ENCODE measurements at regions not wholly inside any gene's neighbourhood (a gene's known extent, or its start where the extent isn't known, plus 50 kb on each side); places are given as distances from the start of the nearest gene placed in this dataset.

GRCh38 chr1:105632342-105633196 lies 1423.9 kb upstream of the PRMT6 start (continued):
- TF ChIP-seq SMAD3 (CRISPR knock-in tag; IDR thresholded peaks at IDR 0.05) (peak; percentile 75; the same call in 1 of the 2 replicates), CBX1 (IDR thresholded peaks at IDR 0.05; ENCODE audit: low read depth) (no peak), PRDM10 (CRISPR knock-in tag; IDR thresholded peaks at IDR 0.05; ENCODE audit: low read depth) (no peak), ZBTB26 (CRISPR knock-in tag; IDR thresholded peaks at IDR 0.05; ENCODE audit: borderline replicate concordance) (no peak; the same call in 1 of the 2 replicates), NFKB2 (CRISPR knock-in tag; IDR thresholded peaks at IDR 0.05; ENCODE audit: borderline replicate concordance) (peak; percentile 65; the same call in 1 of the 2 replicates), ZNF138 (CRISPR knock-in tag; IDR thresholded peaks at IDR 0.05; ENCODE audit: low read depth) (no peak), E2F2 (CRISPR knock-in tag; IDR thresholded peaks at IDR 0.05; ENCODE audit: borderline replicate concordance) (no peak), CC2D1A (CRISPR knock-in tag; IDR thresholded peaks at IDR 0.05) (no peak), ZNF788 (CRISPR knock-in tag; IDR thresholded peaks at IDR 0.05; ENCODE audit: borderline replicate concordance) (no peak; the same call in 1 of the 2 replicates), IRF9 (CRISPR knock-in tag; IDR thresholded peaks at IDR 0.05; ENCODE audit: borderline replicate concordance) (no peak), SAP130 (CRISPR knock-in tag; IDR thresholded peaks at IDR 0.05; ENCODE audit: low read depth) (peak; percentile 74), IRF2 (CRISPR knock-in tag; IDR thresholded peaks at IDR 0.05) (peak; percentile 50; the same call in 1 of the 2 replicates), ZHX2 (IDR thresholded peaks at IDR 0.05; ENCODE audit: low read depth) (0 out of 2 replicates have a peak, but pooled peaks have one; percentile 22), ZHX2 (CRISPR knock-in tag; IDR thresholded peaks at IDR 0.05; ENCODE audit: borderline replicate concordance) (no peak), SRSF4 (IDR thresholded peaks at IDR 0.05; ENCODE audit: low read depth, low read length, poor library complexity, severe bottlenecking) (no peak)
